PFSK-1 (cell line): ENCODE measurements at regions not wholly inside any gene's neighbourhood (a gene's known extent, or its start where the extent isn't known, plus 50 kb on each side); places are given as distances from the start of the nearest gene placed in this dataset.

Experiments used
- FOXP2 ChIP-seq: optimal IDR thresholded peaks from 2 replicates; pipeline ENCODE3; 2011; ENCODE audit warnings: borderline replicate concordance, control low read depth, inconsistent platforms; ENCODE audit not compliant: insufficient read depth; ENCODE audit errors: extremely low read length, extremely low read depth
- SIN3A ChIP-seq: IDR thresholded peaks from 2 replicates; pipeline ENCODE4 v1.6.1; 2012; ENCODE audit warnings: mild to moderate bottlenecking, low read length, moderate library complexity, borderline replicate concordance; ENCODE audit not compliant: insufficient read depth

DNA sequence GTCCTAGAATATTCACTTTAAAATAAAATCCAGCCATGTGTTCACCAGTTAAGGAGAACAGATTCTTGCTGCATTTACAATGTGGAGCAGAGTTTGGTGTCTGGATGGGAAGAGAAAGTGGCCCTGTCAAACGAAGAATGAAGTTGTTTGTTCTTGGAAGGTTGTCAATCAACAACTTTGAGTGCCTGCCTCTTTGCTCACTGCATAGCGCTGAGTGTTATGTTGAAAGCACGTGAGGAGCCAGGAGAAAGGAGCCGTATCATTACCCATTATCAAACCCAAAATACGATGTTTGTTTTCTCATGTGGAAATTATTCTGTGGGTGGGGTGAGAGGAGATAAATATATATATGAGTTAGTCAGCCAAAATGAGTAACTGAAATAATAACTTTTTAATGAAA is 492.5 kb upstream of the POU3F3 start:
- TF ChIP-seq SIN3A, result no peak
- no peak for TF ChIP-seq FOXP2
